ENCODE measurements at regions not wholly inside any gene's neighbourhood (a gene's known extent, or its start where the extent isn't known, plus 50 kb on each side); places are given as distances from the start of the nearest gene placed in this dataset.

- no peak for TF ChIP-seq CTCF (IDR thresholded peaks at IDR 0.05)
- no peak for TF ChIP-seq POLR2A (IDR thresholded peaks at IDR 0.05)
These were observed 860.5 kb downstream of the NCAM2 start for GRCh38 chr21:21858502-21859334.
